ENCODE measurements at regions not wholly inside any gene's neighbourhood (a gene's known extent, or its start where the extent isn't known, plus 50 kb on each side); places are given as distances from the start of the nearest gene placed in this dataset.

DNA sequence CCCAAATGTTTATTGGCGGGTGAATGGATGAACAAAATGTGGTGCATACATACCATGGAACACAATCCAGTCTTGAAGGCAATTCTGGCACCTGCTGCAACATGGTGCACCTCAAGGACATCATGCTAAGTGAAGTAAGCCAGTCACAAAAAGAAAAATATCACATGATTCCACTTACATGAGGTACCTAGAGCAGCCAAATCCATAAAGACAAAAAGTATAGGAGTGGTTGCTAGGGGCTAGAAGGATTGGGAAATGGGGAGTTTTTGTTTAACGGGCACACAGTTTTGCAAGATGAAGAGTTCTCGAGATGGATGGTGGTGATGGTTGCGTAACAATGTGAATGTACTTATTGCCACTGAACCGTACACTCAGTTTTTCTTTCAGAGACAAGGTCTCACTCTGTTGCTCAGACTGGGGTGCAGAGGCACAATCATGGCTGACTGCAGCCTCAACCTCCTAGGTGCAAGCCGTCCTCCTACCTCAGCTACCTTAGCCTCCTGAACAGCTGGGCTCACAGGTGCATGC lies 90.9 kb upstream of the CERS6 start:
- no peak for DNase-seq
- in situ Hi-C loops (cut with HindIII; ENCODE audit: low pct_ligation_motif_present, low pct_unique_long_range_greater_than_20kb, low sequenced_read_pairs), result no loop called here

DNA sequence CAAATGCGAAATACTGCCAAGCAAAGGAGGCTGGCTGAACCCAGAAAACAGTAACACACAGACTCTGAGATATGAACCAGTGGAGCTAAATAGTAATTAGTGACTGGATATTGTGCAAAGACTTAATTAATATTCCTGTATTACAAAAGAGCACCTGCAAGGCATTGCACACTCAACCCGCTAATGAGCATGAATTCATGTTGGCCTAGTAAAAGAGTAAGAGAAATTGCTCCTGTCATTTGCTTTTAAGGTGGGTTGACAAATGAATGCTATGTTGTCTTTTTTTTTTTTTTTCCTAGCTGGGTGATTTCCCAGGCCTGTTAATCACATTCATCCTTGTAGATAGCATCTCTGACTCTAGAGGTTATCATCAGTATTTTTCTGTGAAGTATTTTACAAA lies 87.0 kb upstream of the CERS6 start:
- no peak for DNase-seq
- in situ Hi-C loops (cut with HindIII; ENCODE audit: low pct_ligation_motif_present, low pct_unique_long_range_greater_than_20kb, low sequenced_read_pairs), result no loop called here

DNA sequence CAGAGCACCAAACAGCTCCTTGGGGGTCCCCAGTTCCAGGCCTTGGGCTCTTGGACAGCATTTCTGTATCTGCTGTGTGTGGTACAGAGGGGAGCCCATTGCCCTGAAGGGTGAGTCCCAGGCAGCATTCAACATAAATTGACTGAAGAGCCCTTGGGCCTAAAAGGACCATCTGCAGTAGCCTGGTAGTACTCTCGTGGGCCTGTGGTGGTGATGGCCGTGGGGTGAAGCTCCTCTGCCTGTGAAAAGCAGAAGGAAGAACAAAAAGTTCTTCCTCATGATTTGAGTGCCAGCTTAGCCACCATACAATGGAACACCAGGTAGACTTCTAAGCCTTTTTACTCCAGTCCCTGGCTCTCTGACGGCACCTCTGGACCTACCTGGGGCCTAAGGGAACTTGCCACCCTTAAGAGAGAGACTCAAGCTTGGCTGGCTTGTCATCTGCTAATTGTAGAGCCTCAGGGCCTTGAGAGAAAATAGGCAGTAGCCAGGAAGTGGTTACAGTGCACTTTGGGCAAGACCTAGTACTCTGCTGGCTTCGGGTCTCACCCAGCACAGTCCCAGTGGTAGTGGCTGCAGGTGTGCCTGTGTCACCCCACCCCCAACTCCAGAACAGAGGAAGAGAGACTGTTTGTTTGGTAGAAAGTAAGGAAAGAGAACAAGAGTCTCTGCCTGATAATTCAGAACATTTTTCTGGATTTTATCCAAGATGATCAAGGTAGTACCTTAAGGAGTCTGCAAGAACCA lies 84.6 kb upstream of the CERS6 start:
- in situ Hi-C loops (cut with HindIII; ENCODE audit: low pct_ligation_motif_present, low pct_unique_long_range_greater_than_20kb, low sequenced_read_pairs), result no loop called here
- DNase-seq, result no peak

DNA sequence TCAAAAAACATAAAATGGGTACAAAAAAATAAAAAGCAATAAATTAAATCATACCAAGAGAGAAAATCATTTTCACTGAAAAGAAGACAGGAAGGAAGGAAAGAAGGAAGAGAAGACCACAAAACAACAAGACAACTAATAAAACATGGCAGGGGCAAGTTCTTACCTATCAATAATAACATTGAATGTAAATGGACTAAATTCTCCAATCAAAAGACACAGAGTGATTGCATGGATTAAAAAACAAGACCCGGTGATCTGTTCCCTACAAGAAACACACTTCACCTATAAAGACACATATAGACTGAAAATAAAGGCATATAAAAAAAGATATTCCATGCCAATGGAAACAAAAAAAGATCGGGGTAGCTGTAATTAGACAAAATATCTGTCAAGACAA lies 82.6 kb upstream of the CERS6 start:
- DNase-seq, result no peak
- in situ Hi-C loops (cut with HindIII; ENCODE audit: low pct_ligation_motif_present, low pct_unique_long_range_greater_than_20kb, low sequenced_read_pairs), result no loop called here

DNA sequence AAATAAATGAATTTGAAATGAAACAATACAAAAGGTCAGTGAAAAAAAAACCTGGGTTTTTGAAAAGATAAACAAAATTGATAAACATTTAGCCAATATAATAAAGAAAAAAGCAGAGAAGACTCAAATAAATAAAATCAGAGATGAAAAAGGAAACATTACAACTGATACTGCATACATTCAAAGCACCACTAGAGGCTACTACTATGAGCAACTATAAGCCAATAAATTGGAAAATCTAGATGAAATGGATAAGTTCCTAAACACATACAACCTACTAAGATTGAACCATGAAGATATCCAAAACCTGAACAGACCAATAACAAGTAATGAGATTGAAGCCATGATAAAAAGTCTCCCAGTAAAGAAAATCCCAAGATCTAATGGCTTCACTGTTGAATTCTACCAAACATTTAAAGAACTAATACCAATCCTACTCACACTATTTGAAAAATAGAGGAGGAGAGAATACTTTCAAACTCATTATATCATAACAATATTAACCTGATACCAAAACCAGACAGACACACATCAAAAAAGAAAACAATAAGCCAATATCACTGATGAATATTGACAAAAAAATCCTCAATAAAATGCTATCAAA lies 80.8 kb upstream of the CERS6 start:
- in situ Hi-C loops (cut with HindIII; ENCODE audit: low pct_ligation_motif_present, low pct_unique_long_range_greater_than_20kb, low sequenced_read_pairs), result no loop called here
- DNase-seq, result no peak

DNA sequence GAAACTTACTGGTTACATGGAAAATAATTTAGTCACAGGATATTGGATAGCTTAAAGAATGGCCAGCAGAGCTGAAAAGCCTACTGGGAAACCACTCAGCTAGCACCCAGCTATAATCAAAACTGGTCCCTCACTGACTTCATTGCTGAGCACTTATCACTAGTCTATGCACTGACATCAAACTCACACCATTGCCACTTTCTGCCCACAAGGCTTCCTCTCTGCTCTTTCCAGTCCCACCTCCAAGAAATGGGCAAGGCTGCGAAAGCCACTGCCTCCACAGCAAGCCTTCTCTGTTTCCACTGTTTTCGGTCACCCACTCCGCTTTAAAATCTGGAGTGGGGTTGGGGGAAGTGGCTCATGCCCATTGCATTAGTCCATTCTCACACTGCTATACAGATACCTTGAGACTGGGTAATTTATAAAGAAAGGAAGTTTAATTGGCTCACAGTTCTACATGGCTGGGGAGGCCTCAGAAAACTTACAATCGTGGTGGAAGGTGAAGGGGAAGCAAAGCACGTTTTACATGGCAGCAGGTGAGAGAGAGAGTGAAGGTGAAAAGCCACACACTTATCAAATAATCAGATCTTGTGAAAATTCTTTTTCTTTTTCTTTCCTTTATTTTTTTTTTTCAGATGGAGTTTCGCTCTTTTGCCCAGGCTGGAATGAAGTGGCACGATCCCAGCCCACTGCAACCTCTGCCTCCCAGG lies 77.0 kb upstream of the CERS6 start:
- no peak for DNase-seq
- in situ Hi-C loops (cut with HindIII; ENCODE audit: low pct_ligation_motif_present, low pct_unique_long_range_greater_than_20kb, low sequenced_read_pairs), result no loop called here

DNA sequence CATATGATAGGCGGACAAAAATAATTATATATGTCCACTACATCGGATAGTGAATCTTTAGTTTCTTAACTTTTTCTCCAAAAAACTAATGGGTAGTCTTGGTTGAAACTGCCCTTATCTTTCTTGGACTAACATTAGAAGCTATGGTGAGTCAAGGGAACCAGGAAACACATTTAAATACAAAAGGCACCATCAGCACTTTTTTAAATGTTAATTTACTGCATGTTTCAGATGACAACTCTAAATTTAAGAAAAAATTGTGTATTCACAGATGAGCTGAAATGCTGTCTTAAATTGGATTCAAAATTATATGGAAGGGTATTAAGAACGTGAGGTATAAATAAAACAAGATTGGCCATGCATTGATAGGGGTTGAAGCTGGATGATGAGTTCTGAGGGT lies 75.6 kb upstream of the CERS6 start:
- in situ Hi-C loops (cut with HindIII; ENCODE audit: low pct_ligation_motif_present, low pct_unique_long_range_greater_than_20kb, low sequenced_read_pairs), result no loop called here
- DNase-seq, result no peak

DNA sequence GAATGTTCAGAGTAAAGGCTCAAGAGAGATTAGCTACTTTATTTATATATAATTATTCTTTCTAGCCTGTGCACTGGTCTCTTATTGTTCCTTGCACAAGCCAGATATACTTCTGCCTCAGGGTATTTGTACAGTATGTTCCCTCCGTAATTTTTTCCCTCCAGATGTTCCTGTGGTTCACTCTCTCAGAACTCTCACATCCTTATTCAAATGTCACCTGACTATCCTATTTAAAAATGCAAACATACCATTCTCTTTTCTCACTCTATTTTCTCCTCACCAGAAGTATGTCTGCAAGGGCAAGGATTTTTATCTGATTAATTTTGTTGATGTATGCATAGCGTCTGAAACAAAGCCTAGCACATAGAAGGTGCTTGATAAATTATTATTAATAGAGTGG lies 64.0 kb upstream of the CERS6 start:
- DNase-seq, result no peak

DNA sequence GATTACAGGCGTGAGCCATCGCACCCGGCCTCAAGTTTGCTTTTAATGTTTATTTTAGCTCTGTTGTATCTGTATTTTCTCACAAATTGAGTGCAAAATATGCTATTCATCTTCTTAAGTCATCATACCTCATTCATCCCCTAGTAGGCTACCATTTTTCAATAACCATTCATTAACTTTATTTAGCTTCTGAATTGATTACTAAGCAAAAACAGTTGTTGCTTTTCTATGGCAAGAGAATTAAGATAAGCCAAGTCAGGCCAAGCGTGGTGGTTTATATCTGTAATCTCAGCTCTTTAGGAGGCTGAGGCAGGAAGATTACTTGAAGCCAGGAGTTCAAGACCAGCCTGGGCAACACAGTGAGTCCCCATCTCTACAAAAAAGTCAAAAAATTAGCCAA lies 63.3 kb upstream of the CERS6 start:
- in situ Hi-C loops (cut with HindIII; ENCODE audit: low pct_ligation_motif_present, low pct_unique_long_range_greater_than_20kb, low sequenced_read_pairs), result no loop called here
- DNase-seq, result no peak

More for the DNA sequence above, 64.0 kb upstream of the CERS6 start:
- in situ Hi-C loops (cut with HindIII; ENCODE audit: low pct_ligation_motif_present, low pct_unique_long_range_greater_than_20kb, low sequenced_read_pairs), result no loop called here

DNA sequence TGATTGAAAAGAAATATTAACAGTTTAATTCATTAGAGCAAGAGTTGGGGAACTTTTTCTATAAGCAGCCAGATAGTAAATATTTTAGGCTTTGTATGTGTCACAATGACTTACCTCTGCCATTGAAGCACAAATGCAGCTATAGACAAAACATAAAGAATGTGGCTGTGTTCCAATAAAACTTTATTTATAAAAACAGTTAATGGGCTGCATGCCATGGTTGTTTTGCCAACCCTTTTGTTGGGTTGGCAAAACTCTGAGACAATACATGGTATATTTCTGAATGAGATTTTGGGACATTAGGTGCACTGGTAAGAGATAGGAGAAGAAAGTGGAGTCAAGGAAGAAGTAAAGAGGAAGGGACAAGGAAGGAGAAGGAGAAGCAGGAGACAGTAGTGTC lies 61.8 kb upstream of the CERS6 start:
- DNase-seq, result no peak
- in situ Hi-C loops (cut with HindIII; ENCODE audit: low pct_ligation_motif_present, low pct_unique_long_range_greater_than_20kb, low sequenced_read_pairs), result no loop called here

DNA sequence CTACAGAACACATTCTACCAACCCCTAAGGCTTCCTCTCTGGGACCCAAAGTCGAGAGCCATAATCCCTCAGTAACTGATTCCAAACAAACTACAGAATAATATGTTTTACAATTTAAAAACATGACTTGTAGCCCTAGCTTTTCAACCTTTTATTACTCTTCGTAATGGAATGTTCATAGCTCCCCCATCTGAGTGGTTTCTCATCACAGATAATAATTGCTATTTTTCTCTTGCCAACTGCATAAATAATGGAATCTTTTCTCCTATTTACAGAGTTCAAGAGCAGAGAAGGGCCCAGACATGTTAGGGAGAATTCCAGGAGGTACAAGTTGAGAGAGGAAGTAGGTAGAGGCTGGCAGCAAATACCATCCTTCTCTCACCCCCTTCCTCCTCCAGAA lies 59.9 kb upstream of the CERS6 start:
- in situ Hi-C loops (cut with HindIII; ENCODE audit: low pct_ligation_motif_present, low pct_unique_long_range_greater_than_20kb, low sequenced_read_pairs), result no loop called here
- no peak for DNase-seq

DNA sequence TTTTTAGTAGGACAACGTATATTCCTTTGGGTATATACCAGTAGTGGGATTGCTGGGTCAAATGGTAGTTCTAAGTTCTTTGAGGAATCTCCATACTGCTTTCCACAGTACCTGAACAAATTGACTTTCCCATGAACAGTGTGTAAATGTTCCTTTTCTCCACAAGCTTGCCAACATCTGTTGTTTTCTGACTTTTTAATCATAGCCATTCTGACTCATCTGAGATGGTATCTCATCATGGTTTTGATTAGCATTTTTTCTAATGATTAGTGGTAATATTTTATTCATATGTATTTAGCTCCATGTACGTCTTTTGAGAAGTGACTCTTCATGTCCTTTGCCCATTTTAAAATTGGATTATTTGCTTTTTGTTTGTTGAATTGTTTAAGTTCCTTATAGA lies 58.4 kb upstream of the CERS6 start:
- in situ Hi-C loops (cut with HindIII; ENCODE audit: low pct_ligation_motif_present, low pct_unique_long_range_greater_than_20kb, low sequenced_read_pairs), result no loop called here

DNA sequence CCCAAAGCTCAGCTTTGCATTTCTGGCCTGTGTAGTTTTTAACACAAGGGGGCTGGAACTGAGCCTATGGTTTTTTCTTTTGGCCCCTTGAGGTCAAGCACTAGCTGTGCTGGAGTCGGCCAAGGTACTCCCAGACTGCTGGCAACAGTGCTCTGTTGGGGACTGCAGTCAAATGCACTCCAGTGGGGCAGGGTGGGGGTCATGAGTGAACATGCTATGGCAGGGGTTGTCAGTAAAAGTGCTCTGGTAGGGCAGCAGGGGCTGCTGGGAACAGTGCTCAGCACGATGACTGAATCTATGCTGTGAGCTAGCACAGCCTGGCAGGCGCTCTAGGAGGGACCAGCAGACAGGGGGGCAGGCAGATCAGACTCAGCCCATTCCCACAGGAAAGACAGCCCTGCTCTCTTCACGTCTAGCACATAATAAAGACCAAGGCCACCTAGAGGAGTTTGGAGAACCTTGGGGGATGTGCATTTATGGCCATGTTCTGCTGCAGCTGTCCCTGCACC lies 55.0 kb upstream of the CERS6 start:
- in situ Hi-C loops (cut with HindIII; ENCODE audit: low pct_ligation_motif_present, low pct_unique_long_range_greater_than_20kb, low sequenced_read_pairs), result no loop called here
- no peak for DNase-seq

More for the DNA sequence above, 58.4 kb upstream of the CERS6 start:
- no peak for DNase-seq

DNA sequence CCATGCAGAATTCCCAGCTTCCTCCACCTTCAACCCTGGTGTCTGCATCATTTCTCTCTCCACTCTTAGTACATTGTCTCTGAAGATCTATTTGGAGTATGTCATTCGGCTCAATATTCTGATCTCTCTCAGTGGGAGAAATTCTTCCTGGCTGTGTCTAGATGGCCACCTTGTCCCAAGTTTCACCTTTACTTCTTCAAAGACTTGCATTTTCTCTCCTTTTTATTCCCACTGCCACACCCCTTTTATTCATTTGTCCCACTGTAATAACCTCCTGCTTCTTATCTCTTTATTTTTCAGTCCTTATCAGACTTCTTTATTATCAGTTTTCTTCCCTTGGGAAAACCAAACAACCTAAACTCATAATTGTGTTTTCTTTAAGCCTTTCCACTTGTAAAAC lies 54.3 kb upstream of the CERS6 start:
- DNase-seq, result no peak
- in situ Hi-C loops (cut with HindIII; ENCODE audit: low pct_ligation_motif_present, low pct_unique_long_range_greater_than_20kb, low sequenced_read_pairs), result no loop called here

DNA sequence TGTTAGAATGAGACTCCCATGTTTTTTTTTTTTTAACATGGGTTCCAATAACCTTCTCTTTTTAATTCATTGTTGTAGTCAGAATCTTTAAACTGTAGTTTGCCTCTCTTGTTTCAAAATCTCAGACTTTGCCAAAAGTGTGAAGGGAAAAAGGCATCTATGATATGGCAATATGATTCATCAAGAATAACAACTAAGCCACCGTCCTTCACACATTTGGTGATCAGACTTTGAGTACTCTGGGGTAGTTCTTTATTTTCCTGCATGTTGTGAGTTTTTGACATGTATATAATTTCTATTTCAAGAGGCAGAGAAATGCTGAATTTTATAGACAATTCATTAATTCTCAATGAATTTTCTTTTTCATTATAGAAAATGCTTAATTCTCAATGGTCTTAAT lies 53.5 kb upstream of the CERS6 start:
- no peak for DNase-seq
- in situ Hi-C loops (cut with HindIII; ENCODE audit: low pct_ligation_motif_present, low pct_unique_long_range_greater_than_20kb, low sequenced_read_pairs), result no loop called here

DNA sequence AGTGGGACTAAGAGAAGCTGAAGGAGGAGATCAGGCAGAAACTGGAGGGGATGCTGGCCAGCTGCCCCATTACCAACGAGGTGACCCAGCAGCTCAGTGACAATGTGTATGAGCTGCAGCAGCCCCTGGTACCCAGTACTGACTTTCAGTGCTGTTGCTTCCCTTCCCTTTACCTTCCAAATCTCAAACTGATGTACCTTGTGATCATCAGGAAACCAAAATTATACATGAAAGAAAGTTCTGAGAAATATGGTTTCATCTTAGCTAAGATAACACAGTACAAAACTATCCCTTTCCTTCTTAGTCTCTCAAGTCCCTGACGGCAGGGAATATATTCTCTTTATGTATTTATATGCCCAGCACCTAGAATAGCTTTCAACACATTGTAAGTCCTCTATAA lies 52.3 kb upstream of the CERS6 start:
- DNase-seq, result no peak
- in situ Hi-C loops (cut with HindIII; ENCODE audit: low pct_ligation_motif_present, low pct_unique_long_range_greater_than_20kb, low sequenced_read_pairs), result no loop called here

DNA sequence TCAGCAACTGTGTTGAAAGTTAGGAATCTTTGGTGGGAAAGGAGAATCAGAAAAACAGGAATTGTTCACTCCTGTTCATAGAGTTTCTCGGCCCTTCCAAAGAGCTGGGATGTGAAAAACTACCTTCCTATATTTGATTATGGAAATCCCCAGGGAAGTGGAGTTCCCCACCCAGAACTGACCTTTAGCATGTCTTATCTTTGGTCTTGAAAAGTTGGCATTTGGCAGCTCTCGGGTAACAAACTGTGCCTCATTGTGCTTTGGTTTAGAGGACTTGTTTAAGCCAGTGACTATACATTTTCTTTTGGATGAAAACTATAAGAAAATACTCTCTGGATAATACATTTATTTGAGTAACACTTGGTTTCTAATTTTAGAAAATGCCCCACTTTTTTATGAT lies 51.3 kb upstream of the CERS6 start:
- in situ Hi-C loops (cut with HindIII; ENCODE audit: low pct_ligation_motif_present, low pct_unique_long_range_greater_than_20kb, low sequenced_read_pairs), result no loop called here
- DNase-seq, result no peak
